Thoracic aorta (tissue), 2 donors: ENCODE measurements at regions not wholly inside any gene's neighbourhood (a gene's known extent, or its start where the extent isn't known, plus 50 kb on each side); places are given as distances from the start of the nearest gene placed in this dataset.

ENCODE experiments used
- ATAC-seq: fragments of 150-250 bp; one replicate; pipeline ENCODE4 v1.8.0; 2017; ENCODE audit warnings: low read depth; ENCODE audit not compliant: insufficient number of reproducible peaks, low FRiP score
- DNase-seq: peaks from one replicate; pipeline ENCODE4 v3.0.0-alpha.2; 2020; ENCODE audit warnings: low spot score
- H3K27ac ChIP-seq, 2 donors: fragments of 200-600 bp; sonication (generic); 1 replicate in 1 of 2; 2 replicates in 1 of 2; pipeline ENCODE4 v1.5.1; 2016; ENCODE audit warnings: mild to moderate bottlenecking in 2 of 2, moderate library complexity in 2 of 2
- H3K27me3 ChIP-seq: fragments of 200-600 bp; sonication (generic); replicated peaks from 2 replicates; pipeline ENCODE4 v1.6.0; 2016; ENCODE audit warnings: mild to moderate bottlenecking; ENCODE audit not compliant: insufficient read depth
- H3K36me3 ChIP-seq: fragments of 200-600 bp; sonication (generic); one replicate; pipeline ENCODE4 v1.5.1; 2016
- H3K4me1 ChIP-seq, 2 donors: fragments of 200-600 bp; sonication (generic); 1 replicate in 1 of 2; 2 replicates in 1 of 2; pipeline versions ENCODE4 v1.5.1 to v1.6.0; 2016; ENCODE audit warnings: low read depth in 2 of 2, mild to moderate bottlenecking in 1 of 2; ENCODE audit not compliant: control insufficient read depth in 1 of 2
- H3K4me3 ChIP-seq: fragments of 200-600 bp; sonication (generic); 2 replicates; pipeline ENCODE4 v1.5.1; 2016; ENCODE audit warnings: mild to moderate bottlenecking
- H3K9me3 ChIP-seq: fragments of 200-600 bp; sonication (generic); 2 replicates; pipeline ENCODE4 v1.5.1; 2016
- CTCF ChIP-seq: fragments of 200-600 bp; sonication (generic); IDR thresholded peaks from one replicate; pipeline ENCODE4 v1.5.1; 2019; ENCODE audit warnings: antibody characterized with exemption

GRCh38 chr5:38029397-38030065 lies 189.7 kb upstream of the GDNF start:
- Histone ChIP-seq H3K9me3 (no peaks in the 10 kb centered on the region), H3K36me3 (no peaks in the 10 kb centered on the region), H3K27me3 (no peaks in the 10 kb centered on the region), H3K4me1 (no peaks in the 10 kb centered on the region), H3K4me3 (no peak overlapping the region), H3K27ac (no peak overlapping the region)
- ATAC-seq: no peak
- no peak for TF ChIP-seq CTCF
- no peak for DNase-seq

- TF ChIP-seq CTCF: peak; percentile 12
- H3K9me3 ChIP-seq: no peaks in the 10 kb centered on the region
- H3K27me3 ChIP-seq: no peaks in the 10 kb centered on the region
- ATAC-seq (no peak), DNase-seq (no peak)
- H3K36me3 ChIP-seq: no peaks in the 10 kb centered on the region
- no peak overlapping the region for H3K4me3 ChIP-seq
- no peak overlapping the region for H3K27ac ChIP-seq
- no peaks in the 10 kb centered on the region for H3K4me1 ChIP-seq
Observed at GRCh38 chr5:38023799-38024198, 184.0 kb upstream of the GDNF start.

GRCh38 chr5:38023371-38023770 lies 183.5 kb upstream of the GDNF start:
- no peak for TF ChIP-seq CTCF
- no peaks in the 10 kb centered on the region for H3K27me3 ChIP-seq
- no peak for ATAC-seq
- no peak for DNase-seq
- H3K4me1 ChIP-seq: no peaks in the 10 kb centered on the region
- H3K9me3 ChIP-seq: no peaks in the 10 kb centered on the region
- H3K4me3 ChIP-seq: no peak overlapping the region
- H3K36me3 ChIP-seq: no peaks in the 10 kb centered on the region
- no peak overlapping the region for H3K27ac ChIP-seq

GRCh38 chr5:38022631-38023030 lies 182.8 kb upstream of the GDNF start:
- ATAC-seq: no peak
- no peak for TF ChIP-seq CTCF

GRCh38 chr5:38018016-38018415 lies 178.2 kb upstream of the GDNF start:
- Histone ChIP-seq H3K4me3 (no peak overlapping the region), H3K9me3 (no peaks in the 10 kb centered on the region), H3K27ac (no peak overlapping the region), H3K27me3 (no peaks in the 10 kb centered on the region), H3K36me3 (no peaks in the 10 kb centered on the region), H3K4me1 (no peaks in the 10 kb centered on the region)
- no peak for TF ChIP-seq CTCF
- DNase-seq (no peak), ATAC-seq (no peak)

More at GRCh38 chr5:38022631-38023030, 182.8 kb upstream of the GDNF start:
- no peak overlapping the region for H3K27ac ChIP-seq
- DNase-seq: no peak
- H3K36me3 ChIP-seq: no peaks in the 10 kb centered on the region
- H3K4me3 ChIP-seq: no peak overlapping the region
- no peaks in the 10 kb centered on the region for H3K27me3 ChIP-seq
- H3K9me3 ChIP-seq: no peaks in the 10 kb centered on the region
- H3K4me1 ChIP-seq: no peaks in the 10 kb centered on the region
